Activated CD4-positive, alpha-beta memory T cell treated with anti-CD3 and anti-CD28 coated beads, Interleukin-2, amount 10 ng/mL, durations not matched to agents 7 days and 5 days (primary cell): ENCODE measurements at regions not wholly inside any gene's neighbourhood (a gene's known extent, or its start where the extent isn't known, plus 50 kb on each side); places are given as distances from the start of the nearest gene placed in this dataset.

Source experiments
- CTCF ChIA-PET: fragments of 350-600 bp; sonication (Branson Sonifier 250); formaldehyde crosslinking; loops from one replicate; lab custom pipeline; 2021; ENCODE audit warnings: antibody characterized with exemption, inconsistent platforms; lab: Charles Lee
- POLR2A ChIA-PET: fragments of 350-600 bp; sonication (Branson Sonifier 250); formaldehyde crosslinking; loops from one replicate; lab custom pipeline; 2021; ENCODE audit warnings: antibody characterized with exemption; lab: Charles Lee
- DNase-seq: peaks from one replicate; pipeline ENCODE4 v3.0.0-alpha.2; 2020
- H3K27ac Mint-ChIP-seq: one replicate; pipeline ENCODE4 v1.8.0; 2021; ENCODE audit warnings: mild to moderate bottlenecking, mixed read lengths
- H3K27me3 Mint-ChIP-seq: one replicate; pipeline ENCODE4 v1.8.0; 2021; ENCODE audit warnings: mixed read lengths
- H3K36me3 Mint-ChIP-seq: one replicate; pipeline ENCODE4 v1.8.0; 2021; ENCODE audit warnings: low read depth, mixed read lengths
- H3K4me1 Mint-ChIP-seq: one replicate; pipeline ENCODE4 v1.8.0; 2021; ENCODE audit warnings: mixed read lengths
- H3K4me3 Mint-ChIP-seq: one replicate; pipeline ENCODE4 v1.8.0; 2021; ENCODE audit warnings: mild to moderate bottlenecking, mixed read lengths
- H3K9me3 Mint-ChIP-seq: one replicate; pipeline ENCODE4 v1.8.0; 2021; ENCODE audit warnings: mixed read lengths

- H3K4me1 Mint-ChIP-seq = no peaks in the 10 kb centered on the region
- H3K27ac Mint-ChIP-seq = no peak overlapping the region
- H3K36me3 Mint-ChIP-seq = no peaks in the 10 kb centered on the region
- no peak for DNase-seq
- no peak overlapping the region for H3K4me3 Mint-ChIP-seq
- POLR2A ChIA-PET = no interaction called here
- no peaks in the 10 kb centered on the region for H3K9me3 Mint-ChIP-seq
- H3K27me3 Mint-ChIP-seq = no peaks in the 10 kb centered on the region
- CTCF ChIA-PET = no interaction called here
Measured at GRCh38 chr13:111923439-111923838, 143.5 kb upstream of the SOX1 start.

- no peaks in the 10 kb centered on the region for H3K27me3 Mint-ChIP-seq
- ChIA-PET CTCF (no interaction called here), POLR2A (no interaction called here)
- no peaks in the 10 kb centered on the region for H3K9me3 Mint-ChIP-seq
- no peaks in the 10 kb centered on the region for H3K4me1 Mint-ChIP-seq
- no peak overlapping the region for H3K27ac Mint-ChIP-seq
- no peak for DNase-seq
- H3K4me3 Mint-ChIP-seq = no peak overlapping the region
- no peaks in the 10 kb centered on the region for H3K36me3 Mint-ChIP-seq
Measured at GRCh38 chr13:111923991-111924677, 142.8 kb upstream of the SOX1 start.

GRCh38 chr13:111924678-111925075, 142.3 kb upstream of the SOX1 start:
- Mint-ChIP-seq H3K9me3 (no peaks in the 10 kb centered on the region), H3K4me1 (no peaks in the 10 kb centered on the region), H3K27ac (no peak overlapping the region), H3K27me3 (no peaks in the 10 kb centered on the region), H3K36me3 (no peaks in the 10 kb centered on the region), H3K4me3 (no peak overlapping the region)
- ChIA-PET POLR2A (no interaction called here), CTCF (no interaction called here)
- no peak for DNase-seq

GRCh38 chr13:111925146-111925875, 141.6 kb upstream of the SOX1 start:
- Mint-ChIP-seq H3K4me1 (no peaks in the 10 kb centered on the region), H3K27me3 (no peaks in the 10 kb centered on the region), H3K4me3 (no peak overlapping the region), H3K36me3 (no peaks in the 10 kb centered on the region), H3K27ac (no peak overlapping the region), H3K9me3 (no peaks in the 10 kb centered on the region)
- POLR2A ChIA-PET = no interaction called here
- no peak for DNase-seq
- CTCF ChIA-PET = no interaction called here

- peaks cover under 1% of the 10 kb centered on the region for H3K9me3 Mint-ChIP-seq
- CTCF ChIA-PET = no interaction called here
- H3K27ac Mint-ChIP-seq = no peak overlapping the region
- H3K36me3 Mint-ChIP-seq = no peaks in the 10 kb centered on the region
- H3K4me1 Mint-ChIP-seq = no peaks in the 10 kb centered on the region
- H3K4me3 Mint-ChIP-seq = no peak overlapping the region
- POLR2A ChIA-PET = no interaction called here
- DNase-seq = no peak
- H3K27me3 Mint-ChIP-seq = no peaks in the 10 kb centered on the region
Measured at GRCh38 chr13:111926501-111927180, 140.3 kb upstream of the SOX1 start.

GRCh38 chr13:111927181-111927540, 139.8 kb upstream of the SOX1 start:
- ChIA-PET CTCF (no interaction called here), POLR2A (no interaction called here)
- H3K27ac Mint-ChIP-seq = no peak overlapping the region
- no peaks in the 10 kb centered on the region for H3K27me3 Mint-ChIP-seq
- no peak for DNase-seq
- H3K9me3 Mint-ChIP-seq = peaks cover 4% of the 10 kb centered on the region
- H3K4me3 Mint-ChIP-seq = no peak overlapping the region
- H3K36me3 Mint-ChIP-seq = no peaks in the 10 kb centered on the region
- H3K4me1 Mint-ChIP-seq = no peaks in the 10 kb centered on the region

GRCh38 chr13:111929036-111929616, 137.8 kb upstream of the SOX1 start:
- POLR2A ChIA-PET = no interaction called here
- no peaks in the 10 kb centered on the region for H3K36me3 Mint-ChIP-seq
- no peaks in the 10 kb centered on the region for H3K4me1 Mint-ChIP-seq
- DNase-seq = no peak
- no peak overlapping the region for H3K27ac Mint-ChIP-seq
- no peaks in the 10 kb centered on the region for H3K27me3 Mint-ChIP-seq
- CTCF ChIA-PET = no interaction called here
- H3K4me3 Mint-ChIP-seq = no peak overlapping the region
- H3K9me3 Mint-ChIP-seq = peaks cover 4% of the 10 kb centered on the region

GRCh38 chr13:111936267-111936925, 130.6 kb upstream of the SOX1 start:
- no peak for DNase-seq
- ChIA-PET POLR2A (no interaction called here), CTCF (no interaction called here)
- H3K9me3 Mint-ChIP-seq = peaks cover 4% of the 10 kb centered on the region
- H3K4me3 Mint-ChIP-seq = no peak overlapping the region
- H3K36me3 Mint-ChIP-seq = no peaks in the 10 kb centered on the region
- H3K4me1 Mint-ChIP-seq = no peaks in the 10 kb centered on the region
- no peak overlapping the region for H3K27ac Mint-ChIP-seq
- no peaks in the 10 kb centered on the region for H3K27me3 Mint-ChIP-seq

GRCh38 chr13:111937777-111938311, 129.1 kb upstream of the SOX1 start:
- Mint-ChIP-seq H3K9me3 (peaks cover 3% of the 10 kb centered on the region), H3K27me3 (no peaks in the 10 kb centered on the region), H3K4me1 (no peaks in the 10 kb centered on the region), H3K27ac (no peak overlapping the region), H3K4me3 (no peak overlapping the region), H3K36me3 (no peaks in the 10 kb centered on the region)
- DNase-seq = no peak
- POLR2A ChIA-PET = no interaction called here
- CTCF ChIA-PET = no interaction called here

- no peak overlapping the region for H3K4me3 Mint-ChIP-seq
- DNase-seq = no peak
Measured at GRCh38 chr13:111938741-111939665, 127.9 kb upstream of the SOX1 start.

GRCh38 chr13:111939666-111940278, 127.2 kb upstream of the SOX1 start:
- Mint-ChIP-seq H3K36me3 (no peaks in the 10 kb centered on the region), H3K4me1 (no peaks in the 10 kb centered on the region), H3K9me3 (peaks cover 3% of the 10 kb centered on the region), H3K27me3 (no peaks in the 10 kb centered on the region), H3K27ac (no peak overlapping the region), H3K4me3 (no peak overlapping the region)
- ChIA-PET CTCF (no interaction called here), POLR2A (no interaction called here)
- no peak for DNase-seq

More at GRCh38 chr13:111938741-111939665, 127.9 kb upstream of the SOX1 start:
- CTCF ChIA-PET = no interaction called here
- Mint-ChIP-seq H3K27me3 (no peaks in the 10 kb centered on the region), H3K36me3 (no peaks in the 10 kb centered on the region), H3K4me1 (no peaks in the 10 kb centered on the region), H3K27ac (no peak overlapping the region), H3K9me3 (peaks cover 3% of the 10 kb centered on the region)
- POLR2A ChIA-PET = no interaction called here

GRCh38 chr13:111940892-111941291, 126.1 kb upstream of the SOX1 start:
- ChIA-PET CTCF (no interaction called here), POLR2A (no interaction called here)
- no peak for DNase-seq
- H3K4me1 Mint-ChIP-seq = no peaks in the 10 kb centered on the region
- H3K27ac Mint-ChIP-seq = no peak overlapping the region
- no peaks in the 10 kb centered on the region for H3K27me3 Mint-ChIP-seq
- no peaks in the 10 kb centered on the region for H3K36me3 Mint-ChIP-seq
- H3K4me3 Mint-ChIP-seq = no peak overlapping the region
- peaks cover 3% of the 10 kb centered on the region for H3K9me3 Mint-ChIP-seq
